SK-N-MC (cell line): ENCODE measurements at regions not wholly inside any gene's neighbourhood (a gene's known extent, or its start where the extent isn't known, plus 50 kb on each side); places are given as distances from the start of the nearest gene placed in this dataset.
"Not testable (repeated sequence)": the region's sequence is repeated elsewhere in the genome, so short reads cannot be mapped to it uniquely, and the experiment has no call there.

Experiments
- DNase-seq: peaks from one replicate; pipeline ENCODE4 v3.0.0-alpha.2; 2011; ENCODE audit warnings: low read depth, low spot score
- H3K27ac ChIP-seq: fragments of 200-600 bp; sonication (generic); 2 replicates; pipeline ENCODE4 v1.5.1; 2016; ENCODE audit warnings: mixed run types
- H3K36me3 ChIP-seq: fragments of 200-600 bp; sonication (generic); 2 replicates; pipeline ENCODE4 v1.6.1; 2017; ENCODE audit warnings: antibody characterized with exemption, low read length, mixed read lengths; ENCODE audit not compliant: insufficient read depth
- H3K4me3 ChIP-seq: fragments of 200-600 bp; sonication (generic); 2 replicates; pipeline ENCODE4 v1.5.1; 2016
- H3K9ac ChIP-seq: fragments of 200-600 bp; sonication (generic); 2 replicates; pipeline ENCODE4 v1.8.0; 2017; ENCODE audit warnings: mixed run types, mixed read lengths; ENCODE audit not compliant: insufficient read length
- H3K9me3 ChIP-seq: fragments of 200-600 bp; sonication (generic); 2 replicates; pipeline ENCODE4 v1.6.1; 2017; ENCODE audit warnings: low read depth, mild to moderate bottlenecking, antibody characterized with exemption, low read length, moderate library complexity, mixed read lengths
- EZH2 ChIP-seq: fragments of 200-600 bp; sonication (generic); IDR thresholded peaks from one replicate; pipeline ENCODE4 v1.6.1; 2017; ENCODE audit warnings: antibody characterized with exemption
- FOXP2 ChIP-seq: optimal IDR thresholded peaks from 2 replicates; pipeline ENCODE3; 2011; ENCODE audit warnings: mild to moderate bottlenecking, moderate library complexity; ENCODE audit not compliant: insufficient read depth; ENCODE audit errors: extremely low read length, control extremely low read depth
- POLR2AphosphoS5 ChIP-seq: IDR thresholded peaks from 2 replicates; pipeline ENCODE4 v1.6.1; 2012; ENCODE audit warnings: mild to moderate bottlenecking, low read depth, low read length, borderline replicate concordance

GRCh38 chr5:91946870-91947269 is 563.8 kb upstream of the ARRDC3 start:
- H3K9me3 ChIP-seq, result no peaks in the 10 kb centered on the region
- peak overlapping the region; percentile 60; the same call in 1 of the 2 replicates for H3K27ac ChIP-seq
- no peak for DNase-seq
- no peak for TF ChIP-seq EZH2
- TF ChIP-seq POLR2AphosphoS5, result peak; percentile 26; the same call in 1 of the 2 replicates
- H3K9ac ChIP-seq, result no peak overlapping the region
- no peaks in the 10 kb centered on the region for H3K36me3 ChIP-seq
- peak overlapping the region; percentile 33; the same call in 1 of the 2 replicates for H3K4me3 ChIP-seq

- no peak for TF ChIP-seq EZH2
- no peak for TF ChIP-seq FOXP2
- no peak for TF ChIP-seq POLR2AphosphoS5
- Histone ChIP-seq H3K9me3 (no peaks in the 10 kb centered on the region), H3K36me3 (no peaks in the 10 kb centered on the region), H3K27ac (no peak overlapping the region), H3K9ac (no peak overlapping the region), H3K4me3 (no peak overlapping the region)
- DNase-seq, result no peak
Measured at GRCh38 chr5:91941588-91941987, 558.5 kb upstream of the ARRDC3 start.

GRCh38 chr5:91938441-91938840 is 555.3 kb upstream of the ARRDC3 start:
- Histone ChIP-seq H3K36me3 (no peaks in the 10 kb centered on the region), H3K4me3 (no peak overlapping the region), H3K9ac (no peak overlapping the region), H3K9me3 (no peaks in the 10 kb centered on the region), H3K27ac (no peak overlapping the region)
- DNase-seq, result no peak
- no peak for TF ChIP-seq POLR2AphosphoS5
- TF ChIP-seq EZH2, result no peak
- TF ChIP-seq FOXP2, result no peak

GRCh38 chr5:91937121-91937520 is 554.0 kb upstream of the ARRDC3 start:
- no peak overlapping the region for H3K4me3 ChIP-seq
- no peaks in the 10 kb centered on the region for H3K9me3 ChIP-seq
- TF ChIP-seq EZH2 (no peak), POLR2AphosphoS5 (no peak), FOXP2 (no peak)
- no peak overlapping the region for H3K27ac ChIP-seq
- no peak overlapping the region for H3K9ac ChIP-seq
- DNase-seq, result no peak
- H3K36me3 ChIP-seq, result no peaks in the 10 kb centered on the region

DNA sequence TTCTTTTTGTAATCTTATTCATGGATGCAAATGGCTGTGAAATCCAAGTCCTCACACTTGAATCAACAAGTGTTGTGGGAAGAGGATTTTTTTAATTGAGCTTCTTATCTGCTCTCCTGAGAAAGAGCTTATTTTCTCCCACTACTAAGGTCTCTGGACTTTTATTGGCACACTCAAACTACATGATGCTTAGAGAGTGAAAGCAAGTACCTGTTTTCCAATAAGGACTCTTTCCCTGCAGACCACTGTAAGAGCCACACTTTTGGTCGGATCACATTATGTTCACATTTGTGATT is 546.4 kb upstream of the ARRDC3 start:
- no peak for DNase-seq
- Histone ChIP-seq H3K9ac (no peak overlapping the region), H3K9me3 (no peaks in the 10 kb centered on the region), H3K36me3 (no peaks in the 10 kb centered on the region), H3K27ac (peak overlapping the region; percentile 71), H3K4me3 (no peak overlapping the region; the same call in 1 of the 2 replicates)
- TF ChIP-seq POLR2AphosphoS5 (no peak), FOXP2 (no peak), EZH2 (no peak)

DNA sequence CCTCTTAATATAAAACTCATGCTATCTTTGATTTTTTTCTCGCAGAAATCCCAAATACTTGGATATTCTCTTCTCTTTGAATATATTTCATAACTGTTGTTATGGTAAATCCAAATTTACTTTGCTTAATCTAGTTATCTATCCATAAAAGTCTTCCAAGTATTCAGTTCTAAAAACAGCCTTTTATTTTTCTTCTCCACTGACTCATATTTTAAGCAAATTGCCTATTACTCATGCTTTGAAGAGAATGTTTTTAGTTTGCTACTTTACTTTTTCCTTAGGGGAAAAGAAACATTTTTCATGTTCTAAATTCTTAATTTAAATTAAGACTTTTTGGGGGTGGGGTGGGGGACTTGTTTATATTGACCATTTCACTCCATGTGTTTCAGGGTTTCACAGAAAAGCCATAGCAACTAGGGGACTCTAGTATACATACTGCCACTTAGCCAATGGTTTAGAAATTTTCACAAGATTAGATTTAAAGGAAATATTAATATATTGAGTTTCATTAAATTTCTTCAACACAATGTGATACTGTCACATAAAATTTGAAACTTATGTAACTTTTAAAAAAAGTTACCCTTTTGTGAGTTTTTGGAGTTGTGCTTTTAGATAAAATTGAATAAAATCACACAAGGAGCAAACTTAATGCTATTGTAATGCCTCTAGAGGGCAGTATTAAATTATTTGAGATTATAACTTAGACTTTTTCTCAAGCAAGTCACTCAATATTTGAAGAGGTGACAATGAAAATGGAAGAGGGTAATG is 545.8 kb upstream of the ARRDC3 start:
- Histone ChIP-seq H3K36me3 (no peaks in the 10 kb centered on the region), H3K27ac (peak overlapping the region; percentile 73), H3K4me3 (no peak overlapping the region), H3K9me3 (no peaks in the 10 kb centered on the region), H3K9ac (peak overlapping the region; percentile 44)
- TF ChIP-seq EZH2, result no peak
- peak; percentile 62 for DNase-seq

GRCh38 chr5:91927439-91927838 is 544.3 kb upstream of the ARRDC3 start:
- H3K9me3 ChIP-seq, result no peaks in the 10 kb centered on the region
- no peak overlapping the region for H3K9ac ChIP-seq
- TF ChIP-seq EZH2 (no peak), FOXP2 (no peak), POLR2AphosphoS5 (no peak)
- H3K36me3 ChIP-seq, result no peaks in the 10 kb centered on the region
- H3K27ac ChIP-seq, result 0 out of 2 replicates have a peak overlapping the region, but pooled peaks have one; percentile 44
- no peak for DNase-seq
- H3K4me3 ChIP-seq, result no peak overlapping the region

GRCh38 chr5:91925249-91925648 is 542.1 kb upstream of the ARRDC3 start:
- H3K36me3 ChIP-seq, result no peaks in the 10 kb centered on the region

GRCh38 chr5:91917037-91917814 is 534.1 kb upstream of the ARRDC3 start:
- not testable (repeated sequence) for H3K36me3 ChIP-seq, H3K9ac ChIP-seq, H3K9me3 ChIP-seq, H3K4me3 ChIP-seq, DNase-seq, H3K27ac ChIP-seq

More at GRCh38 chr5:91925249-91925648, 542.1 kb upstream of the ARRDC3 start:
- Histone ChIP-seq H3K9ac (no peak overlapping the region), H3K27ac (no peak overlapping the region), H3K9me3 (no peaks in the 10 kb centered on the region), H3K4me3 (no peak overlapping the region)
- DNase-seq, result no peak
- TF ChIP-seq EZH2, result no peak
- TF ChIP-seq POLR2AphosphoS5, result no peak
